ENCODE measurements at regions not wholly inside any gene's neighbourhood (a gene's known extent, or its start where the extent isn't known, plus 50 kb on each side); places are given as distances from the start of the nearest gene placed in this dataset.

DNA sequence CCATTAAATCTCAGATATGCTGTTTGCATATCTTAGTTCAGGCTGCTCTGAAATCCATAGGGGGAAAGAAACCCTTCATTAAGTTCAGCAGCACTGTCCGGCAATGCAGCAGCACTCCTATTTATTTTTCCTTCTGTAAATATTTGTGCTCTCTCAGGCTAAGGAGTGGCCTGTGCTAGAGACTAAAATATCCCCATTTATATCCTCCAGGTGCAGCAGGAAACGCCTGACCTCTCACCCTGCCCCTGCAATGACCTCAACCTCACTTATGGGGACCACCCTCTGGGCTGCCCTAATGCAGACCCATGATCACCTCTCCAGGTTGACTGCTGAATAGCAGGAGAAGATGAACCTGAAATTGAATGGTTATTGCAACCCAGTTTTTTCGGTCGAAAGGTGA lies 165.0 kb upstream of the ELAC2 start:
- Mint-ChIP-seq H3K36me3 (ENCODE audit: low read depth) (no peaks in the 10 kb centered on the region), H3K9me3 (peaks cover 6% of the 10 kb centered on the region), H3K27me3 (no peaks in the 10 kb centered on the region), H3K27ac (no peak overlapping the region), H3K4me1 (no peaks in the 10 kb centered on the region), H3K4me3 (no peak overlapping the region)
- intact Hi-C loops (cut with micrococcal nuclease): no loop called here
- ATAC-seq (ENCODE audit: low read depth) (no peak), DNase-seq (no peak)
- TF ChIP-seq CTCF (IDR thresholded peaks at IDR 0.05): no peak
- POLR2A ChIA-PET: no interaction called here
- CTCF ChIA-PET: no interaction called here

GRCh38 chr17:13182450-13182849 lies 164.6 kb upstream of the ELAC2 start:
- intact Hi-C loops (cut with micrococcal nuclease): no loop called here
- DNase-seq (no peak), ATAC-seq (ENCODE audit: low read depth) (no peak)
- Mint-ChIP-seq H3K27ac (no peak overlapping the region), H3K36me3 (ENCODE audit: low read depth) (no peaks in the 10 kb centered on the region), H3K4me1 (no peaks in the 10 kb centered on the region), H3K27me3 (no peaks in the 10 kb centered on the region), H3K9me3 (peaks cover 6% of the 10 kb centered on the region), H3K4me3 (no peak overlapping the region)
- POLR2A ChIA-PET: no interaction called here
- TF ChIP-seq CTCF (IDR thresholded peaks at IDR 0.05): no peak
- CTCF ChIA-PET: no interaction called here

DNA sequence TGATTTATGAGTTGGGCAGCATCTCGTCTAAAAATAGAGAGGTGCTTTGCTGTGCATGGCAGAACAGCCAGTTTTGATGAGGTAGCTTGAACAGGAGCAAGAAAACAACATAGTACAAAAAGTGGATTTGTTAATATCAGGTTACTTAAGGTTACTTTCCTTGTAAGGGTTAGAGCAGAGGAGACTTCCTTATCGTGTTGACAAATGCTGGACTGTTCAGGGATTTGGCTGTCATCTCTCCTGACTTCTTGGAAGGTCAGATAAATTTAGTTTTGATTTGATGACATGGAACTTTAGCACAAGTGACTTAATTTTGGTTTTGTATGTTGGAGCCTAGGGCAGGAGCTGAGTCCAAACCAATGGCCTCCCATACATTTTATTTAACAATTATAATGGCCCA lies 163.9 kb upstream of the ELAC2 start:
- Mint-ChIP-seq H3K27me3 (no peaks in the 10 kb centered on the region), H3K36me3 (ENCODE audit: low read depth) (no peaks in the 10 kb centered on the region), H3K4me1 (no peaks in the 10 kb centered on the region), H3K9me3 (peaks cover 7% of the 10 kb centered on the region), H3K4me3 (no peak overlapping the region), H3K27ac (no peak overlapping the region)
- ChIA-PET POLR2A (no interaction called here), CTCF (no interaction called here)
- ATAC-seq (ENCODE audit: low read depth) (no peak), DNase-seq (no peak)
- no peak for TF ChIP-seq CTCF (IDR thresholded peaks at IDR 0.05)
- intact Hi-C loops (cut with micrococcal nuclease): no loop called here

DNA sequence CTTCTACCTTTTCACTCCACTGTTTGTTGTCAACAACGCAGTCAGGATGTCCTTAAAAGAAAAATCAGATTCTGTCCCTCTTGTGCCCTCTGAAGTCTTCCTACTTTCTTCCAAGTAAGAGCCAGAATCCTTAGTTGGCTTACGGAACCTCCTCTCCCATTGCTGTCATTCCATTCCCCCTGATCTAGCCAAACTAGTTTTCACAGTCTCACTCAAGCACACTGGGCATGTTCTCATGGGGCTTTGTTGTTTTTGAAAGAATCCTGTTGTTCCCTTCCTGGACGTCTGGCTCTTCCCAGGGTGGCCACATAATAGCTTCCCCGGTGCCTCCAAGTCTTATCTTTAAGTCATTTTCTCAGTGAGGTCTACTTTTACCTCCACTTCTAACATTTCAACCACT lies 158.6 kb upstream of the ELAC2 start:
- H3K4me3 Mint-ChIP-seq: no peak overlapping the region
- H3K27ac Mint-ChIP-seq: no peak overlapping the region
- H3K27me3 Mint-ChIP-seq: no peaks in the 10 kb centered on the region
- H3K4me1 Mint-ChIP-seq: no peaks in the 10 kb centered on the region
- H3K9me3 Mint-ChIP-seq: peaks cover 21% of the 10 kb centered on the region
- ATAC-seq (ENCODE audit: low read depth) (no peak), DNase-seq (no peak)
- no peak for TF ChIP-seq CTCF (IDR thresholded peaks at IDR 0.05)
- ChIA-PET CTCF (no interaction called here), POLR2A (no interaction called here)
- intact Hi-C loops (cut with micrococcal nuclease): no loop called here
- H3K36me3 Mint-ChIP-seq (ENCODE audit: low read depth): no peaks in the 10 kb centered on the region

DNA sequence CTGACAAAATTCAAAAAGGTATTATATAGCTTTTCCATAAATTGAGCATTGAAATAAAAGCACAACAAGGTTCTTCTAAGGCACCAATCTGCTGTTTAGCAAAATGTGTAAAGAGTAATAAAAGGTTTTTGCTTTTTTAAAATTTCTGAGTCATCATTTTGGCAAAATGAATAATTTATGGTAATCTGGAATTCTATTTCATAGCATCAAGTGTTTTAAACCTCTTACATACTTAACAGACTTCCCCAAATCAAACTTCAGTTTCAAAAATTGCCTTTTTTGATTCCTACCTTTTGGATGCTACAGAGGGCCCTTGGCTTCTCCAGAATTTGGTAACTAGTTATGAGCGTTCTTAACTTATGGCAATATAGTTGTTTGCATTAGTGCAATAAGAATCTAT lies 154.0 kb upstream of the ELAC2 start:
- POLR2A ChIA-PET: no interaction called here
- ATAC-seq (ENCODE audit: low read depth) (no peak), DNase-seq (no peak)
- H3K9me3 Mint-ChIP-seq: peaks cover 20% of the 10 kb centered on the region
- H3K36me3 Mint-ChIP-seq (ENCODE audit: low read depth): no peaks in the 10 kb centered on the region
- intact Hi-C loops (cut with micrococcal nuclease): no loop called here
- no peak for TF ChIP-seq CTCF (IDR thresholded peaks at IDR 0.05)
- H3K27me3 Mint-ChIP-seq: no peaks in the 10 kb centered on the region
- H3K4me3 Mint-ChIP-seq: no peak overlapping the region
- CTCF ChIA-PET: no interaction called here
- no peaks in the 10 kb centered on the region for H3K4me1 Mint-ChIP-seq
- H3K27ac Mint-ChIP-seq: no peak overlapping the region

All from activated B cell treated with CpG ODN at 0.5 μM for 24 hours (primary cell).